ENCODE measurements at regions not wholly inside any gene's neighbourhood (a gene's known extent, or its start where the extent isn't known, plus 50 kb on each side); places are given as distances from the start of the nearest gene placed in this dataset.

- Histone ChIP-seq H3K9ac (replicated peaks in 1 of 4; ENCODE audit: extremely low read depth in 1 of 4, low read depth in 3 of 4, low read length in 3 of 4) (no peak overlapping the region), H3K4ac (replicated peaks; ENCODE audit: insufficient read length, low read depth, low read length) (no peak overlapping the region), H2AK5ac (ENCODE audit: low read depth, low read length) (no peak overlapping the region), H4K5ac (ENCODE audit: insufficient read length, low read depth, low read length) (no peak overlapping the region), H3K79me1 (ENCODE audit: low read depth, low read length) (no peaks in the 10 kb centered on the region), H3K27ac (ENCODE audit: low read depth, low read length) (no peak overlapping the region), H3K23ac (ENCODE audit: insufficient read length) (no peak overlapping the region), H4K91ac (replicated peaks; ENCODE audit: insufficient read length, low read length) (no peak overlapping the region), H3K4me1 (replicated peaks in 1 of 4; ENCODE audit: control insufficient read depth in 3 of 4, insufficient read depth in 4 of 4, low read length in 3 of 4) (no peaks in the 10 kb centered on the region), H3K27me3 (replicated peaks in 1 of 4; ENCODE audit: control insufficient read depth in 3 of 4, extremely low read depth in 1 of 4, insufficient read depth in 3 of 4, low read length in 3 of 4) (no peaks in the 10 kb centered on the region), H2BK120ac (replicated peaks; ENCODE audit: low read depth, low read length) (no peak overlapping the region), H3K9me3 (ENCODE audit: insufficient read depth in 2 of 2, low read depth in 1 of 2, low read length in 1 of 2) (no peaks in the 10 kb centered on the region), H4K20me1 (replicated peaks in 1 of 2; ENCODE audit: control insufficient read depth in 1 of 2, insufficient read depth in 2 of 2, low read length in 2 of 2) (no peaks in the 10 kb centered on the region), H3K4me2 (ENCODE audit: insufficient read depth in 1 of 2, low read depth in 2 of 2, low read length in 2 of 2) (no peak overlapping the region), H3K36me3 (ENCODE audit: control insufficient read depth in 2 of 4, insufficient read depth in 4 of 4, low read length in 3 of 4) (no peaks in the 10 kb centered on the region), H2AFZ (ENCODE audit: low read length) (no peak overlapping the region), H3K18ac (ENCODE audit: extremely low read depth, low read length) (no peak overlapping the region), H3K56ac (replicated peaks; ENCODE audit: insufficient read length, low read depth, low read length) (no peak overlapping the region), H3K79me2 (ENCODE audit: control insufficient read depth in 1 of 2, insufficient read depth in 2 of 2, low read length in 2 of 2) (no peaks in the 10 kb centered on the region), H3K14ac (ENCODE audit: insufficient read length) (no peak overlapping the region), H3K23me2 (ENCODE audit: low read depth, low read length) (no peaks in the 10 kb centered on the region), H3K4me3 (ENCODE audit: extremely low read depth in 1 of 4, insufficient read depth in 2 of 4, low read depth in 3 of 4, low read length in 4 of 4) (no peak overlapping the region), H4K8ac (ENCODE audit: extremely low read depth, insufficient read depth, low read length) (no peak overlapping the region), H2BK12ac (ENCODE audit: low read depth, low read length) (no peak overlapping the region), H2BK15ac (ENCODE audit: low read length) (no peak overlapping the region), H2BK5ac (ENCODE audit: low read depth, low read length) (no peak overlapping the region), H2BK20ac (ENCODE audit: low read length) (no peak overlapping the region)
- no peak for TF ChIP-seq TCF12 (IDR thresholded peaks at IDR 0.05; ENCODE audit: low read depth, low read length)
- 94% methylated on average over 2 of the region's 2 CpGs; no CpG with 5 or more reads in 1 of the 2 experiments for WGBS, 2 experiments (ENCODE audit: extremely low coverage in 1 of 2, insufficient coverage in 1 of 2, insufficient read length in 1 of 2, insufficient replicate concordance in 2 of 2, low coverage in 1 of 2, low lambda C conversion rate in 2 of 2, missing lambda C conversion rate in 1 of 2)
- DNase-seq (ENCODE audit: low read depth in 1 of 2, low spot score in 2 of 2) (no peak), FAIRE-seq (no peak)
- ChIA-PET CTCF (ENCODE audit: partially characterized antibody) (interaction anchor here (0.6 kb wide), 2 partner anchors 26 to 33 kb away, joined by 3 to 4 read pairs; no protein-coding TSS in a partner anchor), POLR2A (ENCODE audit: partially characterized antibody) (no interaction called here)
Observed at GRCh38 chr4:160831165-160831922, 1332.5 kb downstream of the FSTL5 start.

All from H1 (cell line).